Activated CD4-positive, alpha-beta T cell treated with anti-CD3 and anti-CD28 coated beads for 48 hours (primary cell): ENCODE measurements at regions not wholly inside any gene's neighbourhood (a gene's known extent, or its start where the extent isn't known, plus 50 kb on each side); places are given as distances from the start of the nearest gene placed in this dataset.

Experiments used
- DNase-seq: peaks from one replicate; pipeline ENCODE4 v3.0.0-alpha.2; 2020

GRCh38 chr12:47558625-47559345 is 147.0 kb downstream of the RPAP3 start:
- no peak for DNase-seq

- DNase-seq: no peak
Measured at GRCh38 chr12:47557386-47557785, 148.4 kb downstream of the RPAP3 start.

- DNase-seq: no peak
Measured at GRCh38 chr12:47556261-47557030, 149.4 kb downstream of the RPAP3 start.

GRCh38 chr12:47554046-47554653 is 151.7 kb downstream of the RPAP3 start:
- DNase-seq: no peak

GRCh38 chr12:47553266-47553665 is 152.6 kb downstream of the RPAP3 start:
- DNase-seq: no peak

GRCh38 chr12:47551426-47551851 is 154.4 kb downstream of the RPAP3 start:
- DNase-seq: no peak

GRCh38 chr12:47549258-47549657 is 156.6 kb downstream of the RPAP3 start:
- DNase-seq: peak; percentile 42

GRCh38 chr12:47548401-47548800 is 157.4 kb downstream of the RPAP3 start:
- DNase-seq: no peak

- no peak for DNase-seq
Measured at GRCh38 chr12:47547077-47547476, 158.8 kb downstream of the RPAP3 start.

GRCh38 chr12:47545938-47546609 is 159.8 kb downstream of the RPAP3 start:
- DNase-seq: no peak

- DNase-seq: no peak
Measured at GRCh38 chr12:47534695-47535094, 171.1 kb downstream of the RPAP3 start.

- DNase-seq: no peak
Measured at GRCh38 chr12:47530050-47530449, 175.8 kb downstream of the RPAP3 start.

- no peak for DNase-seq
Measured at GRCh38 chr12:47527816-47528215, 178.0 kb downstream of the RPAP3 start.

GRCh38 chr12:47520029-47520428 is 185.8 kb downstream of the RPAP3 start:
- DNase-seq: no peak

GRCh38 chr12:47517122-47517521 is 188.7 kb downstream of the RPAP3 start:
- DNase-seq: no peak

GRCh38 chr12:47509398-47509851 is 196.4 kb downstream of the RPAP3 start:
- no peak for DNase-seq

GRCh38 chr12:47507221-47507620 is 198.6 kb downstream of the RPAP3 start:
- DNase-seq: no peak

GRCh38 chr12:47504775-47505446 is 200.9 kb downstream of the RPAP3 start:
- DNase-seq: no peak

- DNase-seq: no peak
Measured at GRCh38 chr12:47493801-47494200, 212.0 kb downstream of the RPAP3 start.

- no peak for DNase-seq
Measured at GRCh38 chr12:47491516-47492305, 214.1 kb downstream of the RPAP3 start.

GRCh38 chr12:47488888-47489287 is 216.9 kb downstream of the RPAP3 start:
- DNase-seq: no peak

GRCh38 chr12:47481041-47481440 is 224.8 kb downstream of the RPAP3 start:
- DNase-seq: no peak
